Amniotic epithelial cell (primary cell): ENCODE measurements at regions not wholly inside any gene's neighbourhood (a gene's known extent, or its start where the extent isn't known, plus 50 kb on each side); places are given as distances from the start of the nearest gene placed in this dataset.

Experiments
- DNase-seq: peaks from one replicate; pipeline ENCODE4 v3.0.0-alpha.2; 2010; ENCODE audit warnings: low read depth

GRCh38 chr17:69605571-69605970 is 191.1 kb downstream of the MAP2K6 start:
- DNase-seq, result no peak

- no peak for DNase-seq
Observed at GRCh38 chr17:69606142-69606800, 191.8 kb downstream of the MAP2K6 start.

DNA sequence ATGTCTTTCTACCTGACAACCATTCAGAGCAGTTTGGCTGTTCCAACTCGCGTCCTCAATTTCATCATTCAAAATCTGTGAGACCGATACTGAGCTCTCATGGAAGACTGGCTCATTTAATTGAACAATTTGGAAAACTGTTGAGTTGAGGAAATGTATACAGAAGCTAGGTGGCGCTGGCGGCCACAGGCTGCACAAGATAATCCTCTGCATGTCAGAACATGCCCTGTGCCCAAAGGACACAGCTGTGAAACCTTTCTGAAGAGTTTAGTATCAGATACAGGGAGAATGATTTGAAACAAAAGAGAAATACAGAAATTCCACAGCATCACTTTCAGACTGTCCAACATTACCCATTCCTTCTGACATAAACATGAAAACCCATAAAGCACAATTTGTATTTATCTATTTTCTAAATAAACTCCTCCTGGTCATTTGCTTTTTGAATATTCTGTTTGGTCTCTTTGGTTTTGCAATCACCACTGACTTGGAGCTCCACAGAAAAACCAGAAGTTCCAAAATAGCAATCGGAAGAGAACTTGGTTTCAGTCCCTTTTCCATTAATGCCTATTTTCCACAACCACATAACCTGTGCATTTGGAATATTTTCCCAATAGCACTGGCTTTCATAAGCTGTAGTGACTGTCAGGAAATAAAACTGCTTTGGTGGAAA is 192.8 kb downstream of the MAP2K6 start:
- peak; percentile 70 for DNase-seq

GRCh38 chr17:69608141-69608540 is 193.6 kb downstream of the MAP2K6 start:
- DNase-seq, result no peak

DNA sequence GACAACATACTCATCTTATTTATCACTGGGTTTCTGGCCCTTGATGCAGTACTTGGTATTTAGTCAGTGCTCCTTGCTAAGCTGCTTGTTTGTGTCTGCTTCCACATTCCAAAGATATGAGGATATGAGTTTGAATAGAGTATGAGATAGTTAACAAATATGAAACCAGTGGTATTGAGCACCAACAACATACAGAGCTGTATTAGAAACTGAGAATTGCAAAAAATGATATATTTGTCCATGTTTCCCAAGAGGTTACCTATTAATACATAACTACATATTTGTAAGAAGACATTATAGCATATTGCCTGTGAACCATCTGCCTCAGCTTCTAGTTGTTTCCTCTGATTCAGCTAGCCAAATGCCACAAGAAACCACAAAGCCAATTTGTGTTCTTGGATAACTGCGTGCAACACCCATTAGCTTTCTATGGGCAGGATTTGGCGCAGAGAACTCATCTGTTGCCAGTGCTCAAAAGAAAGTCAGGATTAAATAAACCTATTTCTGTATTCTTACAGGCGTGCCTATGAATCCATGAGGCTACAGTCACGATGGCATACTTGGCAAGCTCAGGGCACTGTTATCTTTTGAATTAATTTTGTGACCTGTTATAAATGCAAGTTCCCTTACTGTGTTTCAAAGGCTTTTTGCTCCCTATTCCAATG is 194.4 kb downstream of the MAP2K6 start:
- DNase-seq, result peak; percentile 97

DNA sequence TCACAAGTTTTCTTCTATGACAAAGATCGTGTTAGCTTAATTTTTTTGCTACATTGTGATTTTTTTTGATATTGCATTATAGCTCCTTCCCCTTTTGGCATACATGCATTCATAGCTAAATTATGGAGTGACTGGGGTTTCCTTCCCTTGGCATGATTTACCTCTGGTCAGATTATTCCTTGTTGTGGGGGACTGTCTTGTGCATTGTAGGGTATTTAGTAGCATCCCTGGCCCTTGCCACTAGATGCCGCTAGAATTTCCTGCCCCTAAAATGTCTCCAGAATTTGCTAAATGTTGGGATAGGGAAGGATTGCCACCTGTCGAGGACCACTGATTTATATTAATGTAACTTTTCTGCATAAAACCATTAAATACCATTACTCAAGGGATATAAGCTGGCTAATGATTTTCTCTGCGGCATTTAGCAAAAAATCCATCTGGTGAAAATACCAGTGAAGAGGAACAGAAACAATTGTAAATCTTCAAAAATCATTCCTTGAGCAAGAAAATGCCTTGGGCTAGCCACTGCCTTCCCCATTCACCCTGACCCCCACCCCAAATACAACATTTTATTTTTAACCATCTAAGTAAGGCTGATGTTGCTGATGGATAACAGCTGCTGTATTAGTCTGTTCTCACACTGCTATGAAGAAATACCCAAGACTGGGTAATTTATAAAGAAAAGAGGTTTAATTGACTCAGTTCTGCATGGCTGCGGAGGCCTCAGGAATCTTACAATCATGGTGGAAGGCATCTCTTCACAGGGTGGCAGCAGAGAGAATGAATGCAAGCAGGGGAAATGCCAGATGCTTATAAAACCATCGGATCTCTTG is 195.2 kb downstream of the MAP2K6 start:
- peak; percentile 44 for DNase-seq

DNA sequence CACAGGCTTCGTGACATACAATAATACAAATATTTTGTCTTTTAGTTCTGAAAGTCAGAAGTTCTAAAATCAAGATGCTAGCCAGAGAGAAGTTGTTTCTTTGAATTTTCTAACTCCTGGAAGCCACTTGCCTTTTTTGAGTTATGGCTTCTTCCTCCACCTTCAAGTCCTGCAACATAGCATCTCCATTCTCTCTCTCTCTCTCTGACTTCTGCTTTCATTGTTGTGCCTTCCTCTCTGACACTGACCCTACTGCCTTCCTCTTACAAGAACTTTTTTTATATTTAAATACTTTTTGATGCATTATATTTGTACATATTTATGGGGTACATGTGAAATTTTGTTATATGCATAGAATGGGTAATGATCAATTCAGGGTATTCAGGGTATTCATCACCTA is 205.9 kb downstream of the MAP2K6 start:
- no peak for DNase-seq

DNA sequence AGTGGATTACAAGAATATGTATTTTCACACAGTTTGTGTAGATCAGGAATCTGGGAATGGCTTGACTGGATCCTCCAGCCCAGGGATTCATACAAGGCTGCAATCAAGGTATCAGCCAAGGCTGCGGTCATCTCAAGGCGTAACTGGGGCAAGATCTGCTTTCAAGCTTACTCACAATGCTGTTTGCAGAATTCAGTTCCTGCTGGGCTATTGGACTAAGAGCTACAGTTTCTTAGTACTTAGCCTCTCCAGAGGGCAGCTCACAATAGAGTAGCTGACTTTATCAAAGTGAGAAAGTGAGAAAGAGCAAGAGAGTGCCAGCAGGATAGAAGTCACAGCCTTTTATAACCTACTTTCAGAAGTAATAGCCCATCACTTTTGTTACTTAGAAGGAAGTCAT is 211.0 kb downstream of the MAP2K6 start:
- no peak for DNase-seq

DNA sequence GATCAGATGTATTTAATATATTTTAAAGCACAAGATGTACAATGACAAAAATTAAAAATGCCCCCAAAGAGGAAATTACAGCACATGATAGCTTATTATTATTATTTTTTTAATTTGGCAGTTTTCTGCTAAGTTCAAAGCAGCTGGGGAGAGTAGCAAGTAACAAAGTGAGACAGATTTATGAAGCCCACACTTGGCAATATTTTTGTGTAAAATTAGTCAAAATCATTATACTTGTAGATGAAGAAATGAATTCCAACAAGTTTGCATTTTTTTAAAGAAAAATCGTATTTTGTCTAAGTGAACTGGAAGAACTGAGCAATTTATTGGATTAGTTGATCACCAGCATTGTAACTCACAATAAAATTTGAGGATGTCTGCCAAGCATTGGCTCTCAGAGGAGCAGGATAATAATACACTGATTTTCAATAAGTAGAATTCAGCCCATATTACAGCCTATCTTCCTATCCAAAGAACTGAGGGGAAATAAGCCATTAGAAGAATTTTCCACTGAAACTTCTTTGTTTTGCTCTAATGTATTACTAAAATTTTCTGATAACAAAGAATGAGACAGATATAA is 215.6 kb downstream of the MAP2K6 start:
- no peak for DNase-seq

DNA sequence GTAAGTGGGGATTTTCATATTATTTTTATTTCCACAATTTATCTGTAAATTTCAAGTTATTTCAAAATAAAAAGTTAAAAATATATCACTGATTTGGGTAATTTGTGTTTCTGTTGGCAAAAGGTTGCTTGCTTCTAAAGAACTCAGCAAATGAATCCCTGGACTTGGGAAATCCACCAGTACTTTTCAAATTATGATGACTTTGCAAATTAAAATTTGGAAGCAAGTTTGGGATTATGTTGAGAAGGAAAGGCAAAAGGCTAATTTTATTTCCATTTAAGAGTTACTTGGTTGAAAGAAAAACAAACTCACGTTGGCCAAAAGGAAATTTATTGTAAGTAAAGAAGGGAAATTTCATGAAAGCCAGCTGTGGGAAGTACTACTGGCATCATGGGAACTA is 220.3 kb downstream of the MAP2K6 start:
- DNase-seq, result no peak

DNA sequence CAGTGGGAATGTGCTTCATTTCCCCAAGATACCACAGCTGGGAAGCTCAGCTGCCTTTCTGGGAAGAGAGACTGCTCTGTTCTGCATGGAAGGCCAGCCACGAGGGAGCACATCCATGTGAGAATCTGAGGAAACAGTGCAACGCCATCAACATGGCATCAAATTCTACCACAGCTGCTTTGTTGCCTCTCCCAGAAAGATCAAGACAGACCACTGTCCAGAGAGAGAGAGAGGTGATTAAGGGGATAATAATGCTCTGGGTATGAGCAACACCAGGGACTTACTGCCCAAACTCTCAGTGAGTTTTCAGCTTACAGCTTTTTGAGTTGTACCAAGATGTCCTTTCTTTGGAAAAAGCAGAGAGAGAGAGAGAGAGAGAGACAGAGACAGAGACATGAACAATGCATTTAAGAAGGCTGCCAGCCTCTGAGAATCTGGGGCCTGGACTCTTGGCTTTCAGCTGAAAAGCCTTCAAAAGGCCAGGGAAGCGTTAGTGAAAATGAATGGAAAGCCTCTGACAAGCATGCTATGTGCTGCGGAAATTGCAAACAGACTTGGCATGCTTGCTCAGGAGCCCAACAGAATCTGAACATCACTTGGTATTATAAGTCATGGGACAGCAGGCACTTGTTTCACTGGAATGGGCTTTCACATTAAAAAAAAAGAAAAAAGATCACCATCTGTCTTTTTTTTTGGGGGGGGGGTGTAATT is 223.1 kb downstream of the MAP2K6 start:
- peak; percentile 67 for DNase-seq

DNA sequence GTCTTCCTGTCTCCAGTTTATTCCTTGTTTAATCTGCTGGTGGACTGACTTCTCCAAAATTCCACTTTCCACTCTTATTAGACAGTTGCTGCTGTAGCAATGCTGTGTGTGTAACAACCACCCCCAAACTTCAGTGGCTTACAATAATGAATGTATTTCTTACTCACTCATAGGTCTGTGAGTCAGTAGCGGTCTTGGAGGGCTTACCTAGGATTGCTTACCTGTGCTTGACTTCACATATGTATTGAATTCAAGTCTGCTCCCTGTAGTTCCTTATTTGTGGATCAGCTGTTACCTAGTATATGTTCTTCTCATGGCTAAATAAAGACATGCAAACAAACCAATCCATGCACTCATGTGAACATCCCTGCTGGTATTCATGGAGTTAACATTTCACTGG is 224.6 kb downstream of the MAP2K6 start:
- DNase-seq, result no peak

GRCh38 chr17:69640073-69640472 is 225.6 kb downstream of the MAP2K6 start:
- no peak for DNase-seq

- no peak for DNase-seq
Observed at GRCh38 chr17:69643686-69644085, 229.2 kb downstream of the MAP2K6 start.

GRCh38 chr17:69646729-69647128 is 232.2 kb downstream of the MAP2K6 start:
- no peak for DNase-seq

GRCh38 chr17:69650881-69651280 is 236.4 kb downstream of the MAP2K6 start:
- DNase-seq, result no peak

- DNase-seq, result no peak
Observed at GRCh38 chr17:69651921-69652320, 237.4 kb downstream of the MAP2K6 start.

GRCh38 chr17:69654981-69655855 is 240.7 kb downstream of the MAP2K6 start:
- peak; percentile 90 for DNase-seq

- DNase-seq, result no peak
Observed at GRCh38 chr17:69655902-69656301, 241.4 kb downstream of the MAP2K6 start.

- no peak for DNase-seq
Observed at GRCh38 chr17:69669441-69670178, 255.1 kb downstream of the MAP2K6 start.
